GM21737 (cell line): ENCODE measurements at regions not wholly inside any gene's neighbourhood (a gene's known extent, or its start where the extent isn't known, plus 50 kb on each side); places are given as distances from the start of the nearest gene placed in this dataset.

ENCODE experiments used
- ATAC-seq: cut with Tn5 transposase; IDR thresholded peaks from one replicate; pipeline ENCODE4 v1.9.1; 2021; ENCODE audit warnings: mild to moderate bottlenecking, moderate library complexity; ENCODE audit not compliant: unreplicated experiment

- no peak for ATAC-seq
Observed at GRCh38 chr11:115739146-115739545, 234.9 kb upstream of the CADM1 start.

GRCh38 chr11:115737875-115738274 lies 233.7 kb upstream of the CADM1 start:
- ATAC-seq = no peak

- ATAC-seq = no peak
Observed at GRCh38 chr11:115736146-115736545, 231.9 kb upstream of the CADM1 start.

- no peak for ATAC-seq
Observed at GRCh38 chr11:115724666-115725065, 220.5 kb upstream of the CADM1 start.

GRCh38 chr11:115722711-115723110 lies 218.5 kb upstream of the CADM1 start:
- no peak for ATAC-seq

- ATAC-seq = no peak
Observed at GRCh38 chr11:115721296-115721995, 217.2 kb upstream of the CADM1 start.

GRCh38 chr11:115720602-115721245 lies 216.5 kb upstream of the CADM1 start:
- ATAC-seq = no peak

- ATAC-seq = no peak
Observed at GRCh38 chr11:115718945-115719344, 214.7 kb upstream of the CADM1 start.

GRCh38 chr11:115718106-115718505 lies 213.9 kb upstream of the CADM1 start:
- ATAC-seq = no peak

GRCh38 chr11:115716601-115717529 lies 212.7 kb upstream of the CADM1 start:
- ATAC-seq = no peak

- no peak for ATAC-seq
Observed at GRCh38 chr11:115716080-115716479, 211.9 kb upstream of the CADM1 start.

- ATAC-seq = no peak
Observed at GRCh38 chr11:115715251-115715770, 211.1 kb upstream of the CADM1 start.

- no peak for ATAC-seq
Observed at GRCh38 chr11:115712296-115712695, 208.1 kb upstream of the CADM1 start.

- ATAC-seq = no peak
Observed at GRCh38 chr11:115710980-115711379, 206.8 kb upstream of the CADM1 start.

GRCh38 chr11:115710426-115710825 lies 206.2 kb upstream of the CADM1 start:
- no peak for ATAC-seq

- ATAC-seq = no peak
Observed at GRCh38 chr11:115709297-115709696, 205.1 kb upstream of the CADM1 start.

GRCh38 chr11:115707180-115707905 lies 203.1 kb upstream of the CADM1 start:
- no peak for ATAC-seq

GRCh38 chr11:115706626-115707135 lies 202.5 kb upstream of the CADM1 start:
- no peak for ATAC-seq

- no peak for ATAC-seq
Observed at GRCh38 chr11:115705200-115705599, 201.0 kb upstream of the CADM1 start.
